ENCODE measurements at regions not wholly inside any gene's neighbourhood (a gene's known extent, or its start where the extent isn't known, plus 50 kb on each side); places are given as distances from the start of the nearest gene placed in this dataset.

DNA sequence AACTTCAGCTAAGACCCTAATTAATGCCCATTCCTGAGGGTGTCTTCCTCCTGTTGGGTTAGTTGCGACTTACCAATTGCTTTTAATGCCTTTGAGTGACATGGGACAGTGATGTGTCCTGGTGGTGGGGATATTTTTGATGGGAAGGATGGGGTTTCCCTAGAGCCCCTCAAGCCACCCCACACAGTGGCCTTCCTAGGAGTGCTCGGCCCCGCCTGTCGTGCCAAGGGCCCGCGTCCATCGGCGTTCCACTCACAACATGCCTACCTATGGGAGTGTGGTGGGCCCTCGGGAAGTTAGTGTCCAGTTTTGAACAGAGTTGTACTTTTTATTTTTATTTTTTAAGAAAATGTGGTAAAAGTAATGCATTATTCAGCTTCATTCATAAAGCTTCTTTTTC, 50.1 kb upstream of the TSPAN2 start:
- DNase-seq: no peak

All from DMS79 (cell line).